A549 (cell line): ENCODE measurements at regions not wholly inside any gene's neighbourhood (a gene's known extent, or its start where the extent isn't known, plus 50 kb on each side); places are given as distances from the start of the nearest gene placed in this dataset.

Source experiments
- EHF ChIP-seq: fragments of 250-450 bp; sonication (Bioruptor Pico); IDR thresholded peaks from 2 replicates; pipeline ENCODE4 v1.5.0; 2020; ENCODE audit warnings: mild to moderate bottlenecking
- ESRRA ChIP-seq: fragments of 150-350 bp; IDR thresholded peaks from 2 replicates; pipeline ENCODE4 v1.6.1; 2014; ENCODE audit warnings: mild to moderate bottlenecking, low read length, borderline replicate concordance
- MAFK ChIP-seq: fragments of 450-650 bp; IDR thresholded peaks from 2 replicates; pipeline ENCODE4 v1.6.1; 2014; ENCODE audit not compliant: partially characterized antibody
- NPAS2 ChIP-seq: fragments of 250-450 bp; sonication (Bioruptor Pico); IDR thresholded peaks from 2 replicates; pipeline ENCODE4 v1.8.0; 2022; ENCODE audit warnings: mild to moderate bottlenecking, moderate library complexity, borderline replicate concordance
- POLR2A ChIP-seq: IDR thresholded peaks from 2 replicates; pipeline ENCODE4 v1.6.1; 2012; ENCODE audit warnings: mild to moderate bottlenecking, low read length
- RFX5 ChIP-seq: fragments of 450-650 bp; IDR thresholded peaks from 2 replicates; pipeline ENCODE4 v1.7.1; 2014; ENCODE audit warnings: antibody characterized with exemption, mild to moderate bottlenecking, moderate library complexity
- SMC3 ChIP-seq: fragments of >200 bp; sonication (Bioruptor Twin); formaldehyde crosslinking; IDR thresholded peaks from 3 replicates; pipeline ENCODE4 v1.6.1; 2018; ENCODE audit warnings: inconsistent platforms
- TF ChIP-seq, protein P1 (sequence below): fragments of >200 bp; sonication (Bioruptor Twin); formaldehyde crosslinking; IDR thresholded peaks from 3 replicates; pipeline ENCODE4 v1.5.1; 2016

DNA sequence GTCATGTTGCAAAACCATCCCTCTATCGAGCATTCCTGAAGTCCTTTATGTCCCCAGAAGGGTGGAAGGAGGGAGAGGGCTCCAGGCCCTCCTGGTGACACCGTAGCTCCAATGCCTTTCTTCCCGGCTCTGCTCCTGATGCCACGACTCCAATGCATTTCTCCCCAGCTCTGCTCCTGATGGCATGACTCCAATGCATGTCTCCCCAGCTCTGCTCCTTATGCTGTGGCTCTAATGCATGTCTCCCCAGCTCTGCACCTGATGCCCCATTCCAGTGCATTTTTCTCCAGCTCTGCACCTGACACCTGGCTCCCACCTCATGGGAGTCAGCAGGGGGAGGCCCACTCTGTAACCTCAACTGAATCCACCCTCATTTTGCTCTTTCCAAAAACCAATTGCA, 153.0 kb upstream of the SALL3 start:
- TF ChIP-seq SMC3 (no peak), EHF (CRISPR knock-in tag) (no peak), ESRRA (no peak), RFX5 (no peak), MAFK (no peak), NPAS2 (CRISPR knock-in tag) (no peak), POLR2A (no peak)
- TF ChIP-seq, protein P1, sequence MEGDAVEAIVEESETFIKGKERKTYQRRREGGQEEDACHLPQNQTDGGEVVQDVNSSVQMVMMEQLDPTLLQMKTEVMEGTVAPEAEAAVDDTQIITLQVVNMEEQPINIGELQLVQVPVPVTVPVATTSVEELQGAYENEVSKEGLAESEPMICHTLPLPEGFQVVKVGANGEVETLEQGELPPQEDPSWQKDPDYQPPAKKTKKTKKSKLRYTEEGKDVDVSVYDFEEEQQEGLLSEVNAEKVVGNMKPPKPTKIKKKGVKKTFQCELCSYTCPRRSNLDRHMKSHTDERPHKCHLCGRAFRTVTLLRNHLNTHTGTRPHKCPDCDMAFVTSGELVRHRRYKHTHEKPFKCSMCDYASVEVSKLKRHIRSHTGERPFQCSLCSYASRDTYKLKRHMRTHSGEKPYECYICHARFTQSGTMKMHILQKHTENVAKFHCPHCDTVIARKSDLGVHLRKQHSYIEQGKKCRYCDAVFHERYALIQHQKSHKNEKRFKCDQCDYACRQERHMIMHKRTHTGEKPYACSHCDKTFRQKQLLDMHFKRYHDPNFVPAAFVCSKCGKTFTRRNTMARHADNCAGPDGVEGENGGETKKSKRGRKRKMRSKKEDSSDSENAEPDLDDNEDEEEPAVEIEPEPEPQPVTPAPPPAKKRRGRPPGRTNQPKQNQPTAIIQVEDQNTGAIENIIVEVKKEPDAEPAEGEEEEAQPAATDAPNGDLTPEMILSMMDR: no peak
